ENCODE measurements at regions not wholly inside any gene's neighbourhood (a gene's known extent, or its start where the extent isn't known, plus 50 kb on each side); places are given as distances from the start of the nearest gene placed in this dataset.
"Not testable (repeated sequence)": the region's sequence is repeated elsewhere in the genome, so short reads cannot be mapped to it uniquely, and the experiment has no call there.

- Mint-ChIP-seq H3K27me3 (peaks cover 36% of the 10 kb centered on the region), H3K9me3 (no peaks in the 10 kb centered on the region), H3K36me3 (no peaks in the 10 kb centered on the region), H3K27ac (no peak overlapping the region), H3K4me1 (peaks cover 2% of the 10 kb centered on the region), H3K4me3 (no peak overlapping the region)
- ATAC-seq (ENCODE audit: low read depth) (no peak), DNase-seq (no peak)
- POLR2A ChIA-PET = no interaction called here
These were observed 407.0 kb downstream of the BCOR start for GRCh38 chrX:39690541-39691415.

DNA sequence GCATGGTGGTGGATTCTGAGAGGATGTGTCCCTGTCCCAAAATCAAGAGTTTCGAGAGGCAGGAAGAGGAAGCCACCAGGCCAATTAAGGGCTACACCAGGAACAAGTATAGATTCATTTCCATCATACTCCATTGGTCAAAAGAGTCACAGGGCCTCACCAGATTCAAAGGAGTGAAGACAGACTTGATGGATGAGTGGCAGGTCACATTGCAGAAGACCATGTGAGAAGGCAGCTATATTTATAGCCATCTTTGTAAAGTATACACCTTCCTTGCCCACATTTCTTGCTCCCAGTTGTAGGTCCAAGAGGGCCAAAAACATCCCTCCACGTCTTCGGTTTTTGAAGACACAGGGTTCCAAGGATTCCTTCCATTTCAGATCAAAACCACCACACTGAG lies 406.0 kb downstream of the BCOR start:
- no peak overlapping the region for H3K27ac Mint-ChIP-seq
- ATAC-seq (ENCODE audit: low read depth) = no peak

DNA sequence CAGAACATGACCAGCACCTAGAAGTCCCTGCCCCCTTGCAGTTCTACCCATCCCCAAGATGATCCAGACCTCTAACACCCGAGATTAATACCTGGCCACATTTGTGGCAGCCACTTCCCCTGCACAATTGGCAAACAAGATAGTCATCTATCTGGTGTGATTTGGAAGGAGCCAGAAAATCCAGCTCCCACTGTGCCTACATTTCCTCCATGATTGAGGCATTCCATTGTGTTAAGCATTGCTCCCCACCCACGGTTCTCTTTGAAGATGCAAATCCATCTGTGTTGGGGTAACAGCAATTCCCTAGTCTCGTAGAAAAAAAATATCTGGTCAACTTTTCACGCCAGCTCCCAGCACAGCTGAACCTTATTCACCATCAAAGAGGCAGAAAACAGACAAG lies 405.0 kb downstream of the BCOR start:
- Mint-ChIP-seq H3K9me3 (no peaks in the 10 kb centered on the region), H3K27ac (no peak overlapping the region), H3K4me1 (peaks cover 2% of the 10 kb centered on the region), H3K27me3 (peaks cover 31% of the 10 kb centered on the region), H3K4me3 (no peak overlapping the region), H3K36me3 (no peaks in the 10 kb centered on the region)
- POLR2A ChIA-PET = no interaction called here
- DNase-seq (no peak), ATAC-seq (ENCODE audit: low read depth) (no peak)

More for the DNA sequence above, 406.0 kb downstream of the BCOR start:
- POLR2A ChIA-PET = no interaction called here
- Mint-ChIP-seq H3K4me1 (peaks cover 2% of the 10 kb centered on the region), H3K4me3 (no peak overlapping the region), H3K9me3 (no peaks in the 10 kb centered on the region), H3K27me3 (peaks cover 33% of the 10 kb centered on the region), H3K36me3 (no peaks in the 10 kb centered on the region)
- DNase-seq = no peak

DNA sequence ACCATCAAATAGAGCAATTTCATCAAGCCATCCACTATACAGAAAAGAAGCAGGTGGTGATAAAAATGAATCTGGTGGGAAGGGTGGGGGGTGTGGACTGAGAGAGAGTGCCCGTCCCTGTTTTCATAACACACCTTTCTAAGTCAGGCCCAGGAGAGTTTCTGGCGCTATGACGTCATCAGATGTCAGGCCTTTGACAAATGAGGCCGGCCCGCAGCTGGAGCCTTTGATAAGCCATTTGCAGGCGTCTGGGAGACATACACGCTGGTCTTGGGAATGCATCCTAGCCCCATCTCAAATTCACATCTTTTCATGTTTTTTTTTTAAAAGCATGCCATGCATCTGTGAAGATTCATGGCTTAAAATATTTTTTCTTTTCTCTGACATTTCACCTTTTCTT lies 404.5 kb downstream of the BCOR start:
- Mint-ChIP-seq H3K9me3 (no peaks in the 10 kb centered on the region), H3K4me3 (no peak overlapping the region), H3K27ac (no peak overlapping the region), H3K36me3 (no peaks in the 10 kb centered on the region), H3K4me1 (peaks cover 2% of the 10 kb centered on the region), H3K27me3 (peaks cover 27% of the 10 kb centered on the region)
- DNase-seq = no peak
- POLR2A ChIA-PET = no interaction called here
- ATAC-seq (ENCODE audit: low read depth) = no peak

DNA sequence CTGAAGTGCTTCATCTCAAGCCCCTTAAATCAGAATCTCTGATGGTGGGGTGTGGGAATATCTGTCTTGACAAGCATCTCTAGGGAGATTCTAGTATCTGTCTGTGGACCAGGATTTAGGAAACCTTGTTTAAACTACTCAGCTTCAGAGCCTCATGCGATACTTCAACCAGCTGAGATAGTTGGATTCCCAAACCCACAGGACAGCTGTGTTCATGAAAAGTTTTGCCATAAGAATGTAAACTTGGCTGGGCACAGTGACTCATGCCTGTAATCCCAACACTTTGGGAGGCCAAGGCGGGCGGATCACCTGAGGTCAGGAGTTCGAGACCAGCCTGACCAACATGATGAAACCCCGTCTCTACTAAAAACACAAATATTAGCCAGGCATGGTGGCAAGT lies 395.1 kb downstream of the BCOR start:
- H3K4me1 Mint-ChIP-seq; POLR2A ChIA-PET; H3K27ac Mint-ChIP-seq; DNase-seq; ATAC-seq (ENCODE audit: low read depth); H3K4me3 Mint-ChIP-seq; H3K36me3 Mint-ChIP-seq; H3K27me3 Mint-ChIP-seq; H3K9me3 Mint-ChIP-seq: not testable (repeated sequence)

GRCh38 chrX:39703307-39703706 lies 394.5 kb downstream of the BCOR start:
- Mint-ChIP-seq H3K9me3 (no peaks in the 10 kb centered on the region), H3K36me3 (no peaks in the 10 kb centered on the region), H3K27ac (no peak overlapping the region), H3K27me3 (peaks cover 3% of the 10 kb centered on the region), H3K4me3 (no peak overlapping the region), H3K4me1 (no peaks in the 10 kb centered on the region)
- DNase-seq (no peak), ATAC-seq (ENCODE audit: low read depth) (no peak)
- POLR2A ChIA-PET = no interaction called here

- Mint-ChIP-seq H3K27me3 (peaks cover 3% of the 10 kb centered on the region), H3K36me3 (no peaks in the 10 kb centered on the region), H3K4me1 (no peaks in the 10 kb centered on the region), H3K27ac (no peak overlapping the region), H3K4me3 (no peak overlapping the region), H3K9me3 (no peaks in the 10 kb centered on the region)
- ATAC-seq (ENCODE audit: low read depth) = no peak
- DNase-seq = no peak
- POLR2A ChIA-PET = no interaction called here
These were observed 393.2 kb downstream of the BCOR start for GRCh38 chrX:39704590-39704989.

- H3K4me1 Mint-ChIP-seq = no peaks in the 10 kb centered on the region
- no peaks in the 10 kb centered on the region for H3K36me3 Mint-ChIP-seq
- no peak overlapping the region for H3K27ac Mint-ChIP-seq
- ATAC-seq (ENCODE audit: low read depth) = no peak
- no peaks in the 10 kb centered on the region for H3K27me3 Mint-ChIP-seq
- peaks cover 3% of the 10 kb centered on the region for H3K9me3 Mint-ChIP-seq
- DNase-seq = no peak
- POLR2A ChIA-PET = no interaction called here
- no peak overlapping the region for H3K4me3 Mint-ChIP-seq
These were observed 392.5 kb downstream of the BCOR start for GRCh38 chrX:39705290-39705689.

- DNase-seq (no peak), ATAC-seq (ENCODE audit: low read depth) (no peak)
- no peaks in the 10 kb centered on the region for H3K36me3 Mint-ChIP-seq
- H3K4me1 Mint-ChIP-seq = no peaks in the 10 kb centered on the region
- H3K9me3 Mint-ChIP-seq = peaks cover 3% of the 10 kb centered on the region
- no peaks in the 10 kb centered on the region for H3K27me3 Mint-ChIP-seq
- no peak overlapping the region for H3K4me3 Mint-ChIP-seq
- POLR2A ChIA-PET = no interaction called here
- no peak overlapping the region for H3K27ac Mint-ChIP-seq
These were observed 388.4 kb downstream of the BCOR start for GRCh38 chrX:39709364-39709763.

- H3K36me3 Mint-ChIP-seq = no peaks in the 10 kb centered on the region
- no peaks in the 10 kb centered on the region for H3K4me1 Mint-ChIP-seq
- DNase-seq (no peak), ATAC-seq (ENCODE audit: low read depth) (no peak)
- no peak overlapping the region for H3K4me3 Mint-ChIP-seq
- POLR2A ChIA-PET = no interaction called here
- H3K27me3 Mint-ChIP-seq = no peaks in the 10 kb centered on the region
- peaks cover 3% of the 10 kb centered on the region for H3K9me3 Mint-ChIP-seq
- no peak overlapping the region for H3K27ac Mint-ChIP-seq
These were observed 387.9 kb downstream of the BCOR start for GRCh38 chrX:39709812-39710211.

- Mint-ChIP-seq H3K9me3 (peaks cover 3% of the 10 kb centered on the region), H3K4me3 (no peak overlapping the region), H3K4me1 (no peaks in the 10 kb centered on the region), H3K27ac (no peak overlapping the region), H3K27me3 (no peaks in the 10 kb centered on the region), H3K36me3 (no peaks in the 10 kb centered on the region)
- POLR2A ChIA-PET = no interaction called here
- no peak for DNase-seq
- no peak for ATAC-seq (ENCODE audit: low read depth)
These were observed 387.0 kb downstream of the BCOR start for GRCh38 chrX:39710776-39711175.

DNA sequence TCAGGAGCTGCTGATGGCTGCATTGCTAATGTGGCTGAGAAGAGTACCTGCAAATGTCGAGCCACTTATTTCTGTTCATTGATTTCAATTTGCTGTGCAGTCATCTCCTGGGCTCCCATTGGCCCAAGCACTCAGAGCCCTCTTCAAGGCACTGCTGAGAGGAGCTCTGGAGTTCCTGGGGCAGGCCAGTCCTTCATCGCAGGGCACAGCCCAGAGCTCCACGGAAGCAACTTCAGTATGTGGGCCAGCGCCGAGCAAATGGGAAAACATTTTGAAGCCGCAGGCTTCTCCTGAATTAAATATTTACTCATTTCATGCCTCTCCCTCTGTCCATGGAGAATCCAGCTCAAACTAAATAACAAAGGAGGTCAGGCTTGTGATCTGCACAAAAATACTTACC lies 383.3 kb downstream of the BCOR start:
- ATAC-seq (ENCODE audit: low read depth) (no peak), DNase-seq (no peak)
- Mint-ChIP-seq H3K9me3 (peaks cover 3% of the 10 kb centered on the region), H3K27ac (no peak overlapping the region), H3K36me3 (no peaks in the 10 kb centered on the region), H3K4me1 (no peaks in the 10 kb centered on the region), H3K27me3 (no peaks in the 10 kb centered on the region), H3K4me3 (no peak overlapping the region)
- POLR2A ChIA-PET = no interaction called here

DNA sequence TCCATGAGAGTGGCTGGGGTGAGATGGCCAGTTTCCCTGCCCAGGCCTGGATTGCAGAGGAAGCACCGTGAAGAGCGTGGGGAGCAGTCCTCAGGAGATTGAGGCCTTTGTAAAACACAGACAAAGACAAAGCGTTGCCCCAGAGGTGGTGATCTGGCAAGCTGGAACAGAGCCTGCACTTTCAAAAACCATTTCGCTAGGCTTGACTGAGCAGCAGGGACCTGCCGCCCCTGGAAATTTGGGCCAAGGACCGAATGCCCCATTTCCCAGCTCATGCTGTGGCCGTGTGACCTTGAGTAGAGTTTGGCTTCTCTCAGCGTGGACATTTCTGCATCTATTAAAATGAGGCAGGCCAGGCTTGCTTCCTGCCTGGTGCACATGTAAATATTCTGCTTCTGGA lies 381.4 kb downstream of the BCOR start:
- Mint-ChIP-seq H3K9me3 (no peaks in the 10 kb centered on the region), H3K27ac (no peak overlapping the region), H3K4me1 (no peaks in the 10 kb centered on the region), H3K27me3 (peaks cover 2% of the 10 kb centered on the region), H3K4me3 (no peak overlapping the region), H3K36me3 (no peaks in the 10 kb centered on the region)
- ATAC-seq (ENCODE audit: low read depth) = no peak
- DNase-seq = no peak
- POLR2A ChIA-PET = no interaction called here

- Mint-ChIP-seq H3K36me3 (no peaks in the 10 kb centered on the region), H3K4me1 (no peaks in the 10 kb centered on the region), H3K9me3 (no peaks in the 10 kb centered on the region), H3K27me3 (peaks cover 2% of the 10 kb centered on the region), H3K27ac (no peak overlapping the region), H3K4me3 (no peak overlapping the region)
- ATAC-seq (ENCODE audit: low read depth) (no peak), DNase-seq (no peak)
- POLR2A ChIA-PET = no interaction called here
These were observed 380.8 kb downstream of the BCOR start for GRCh38 chrX:39716802-39717540.
